ENCODE measurements at regions not wholly inside any gene's neighbourhood (a gene's known extent, or its start where the extent isn't known, plus 50 kb on each side); places are given as distances from the start of the nearest gene placed in this dataset.

DNA sequence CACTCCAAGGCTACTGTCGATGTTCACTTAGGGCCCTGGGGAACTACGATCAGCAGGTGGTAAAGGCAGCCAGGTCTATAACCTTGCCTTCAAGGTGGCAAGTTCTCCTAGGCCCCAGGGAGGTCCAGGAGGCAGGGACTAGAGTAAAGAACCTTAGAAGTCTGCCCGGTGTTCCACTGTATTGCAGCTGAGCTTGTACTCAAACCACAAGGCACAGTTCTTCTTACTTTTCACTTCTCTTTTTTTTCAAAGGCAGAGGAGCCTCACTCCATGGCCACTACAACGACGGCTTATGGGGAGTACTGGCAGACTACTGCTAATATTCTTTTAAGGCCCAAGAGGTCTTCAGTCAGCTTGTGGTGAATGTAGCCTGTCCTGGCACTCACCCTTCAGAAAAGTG, 78.8 kb upstream of the GPR174 start:
- no peak for TF ChIP-seq CTCF (IDR thresholded peaks at IDR 0.05)
- no peak for TF ChIP-seq ZFX (IDR thresholded peaks at IDR 0.05; ENCODE audit: borderline replicate concordance)

All from 22Rv1 (cell line).